ENCODE measurements at regions not wholly inside any gene's neighbourhood (a gene's known extent, or its start where the extent isn't known, plus 50 kb on each side); places are given as distances from the start of the nearest gene placed in this dataset.

DNA sequence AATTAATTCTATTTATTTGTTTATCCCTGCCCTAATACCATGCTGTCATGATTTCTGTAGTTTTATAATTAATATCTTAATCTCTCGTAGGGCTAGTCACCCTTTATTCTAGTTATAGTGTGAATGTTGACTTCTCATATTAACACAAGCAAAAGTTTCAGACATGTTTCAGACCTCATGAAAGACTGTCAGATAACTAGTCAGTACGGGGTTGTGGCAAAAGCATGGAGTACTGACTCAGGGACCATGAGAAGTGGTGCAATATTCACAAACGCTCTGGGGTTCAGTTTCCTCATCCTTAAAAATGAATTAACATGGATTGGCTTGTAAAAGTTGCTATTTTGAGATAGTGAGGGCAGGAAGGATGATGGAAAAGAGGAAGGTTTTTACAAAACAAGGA, 148.9 kb downstream of the TMEM200A start:
- TF ChIP-seq POLR2AphosphoS5 (IDR thresholded peaks at IDR 0.05; ENCODE audit: low read depth), result no peak
- TF ChIP-seq, protein P1, sequence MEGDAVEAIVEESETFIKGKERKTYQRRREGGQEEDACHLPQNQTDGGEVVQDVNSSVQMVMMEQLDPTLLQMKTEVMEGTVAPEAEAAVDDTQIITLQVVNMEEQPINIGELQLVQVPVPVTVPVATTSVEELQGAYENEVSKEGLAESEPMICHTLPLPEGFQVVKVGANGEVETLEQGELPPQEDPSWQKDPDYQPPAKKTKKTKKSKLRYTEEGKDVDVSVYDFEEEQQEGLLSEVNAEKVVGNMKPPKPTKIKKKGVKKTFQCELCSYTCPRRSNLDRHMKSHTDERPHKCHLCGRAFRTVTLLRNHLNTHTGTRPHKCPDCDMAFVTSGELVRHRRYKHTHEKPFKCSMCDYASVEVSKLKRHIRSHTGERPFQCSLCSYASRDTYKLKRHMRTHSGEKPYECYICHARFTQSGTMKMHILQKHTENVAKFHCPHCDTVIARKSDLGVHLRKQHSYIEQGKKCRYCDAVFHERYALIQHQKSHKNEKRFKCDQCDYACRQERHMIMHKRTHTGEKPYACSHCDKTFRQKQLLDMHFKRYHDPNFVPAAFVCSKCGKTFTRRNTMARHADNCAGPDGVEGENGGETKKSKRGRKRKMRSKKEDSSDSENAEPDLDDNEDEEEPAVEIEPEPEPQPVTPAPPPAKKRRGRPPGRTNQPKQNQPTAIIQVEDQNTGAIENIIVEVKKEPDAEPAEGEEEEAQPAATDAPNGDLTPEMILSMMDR (IDR thresholded peaks at IDR 0.05; ENCODE audit: insufficient read depth, low read length), result no peak
- Histone ChIP-seq H3K4me3 (replicated peaks; ENCODE audit: insufficient read depth, low read length) (no peak overlapping the region), H3K27me3 (ENCODE audit: insufficient read depth, poor library complexity, severe bottlenecking) (no peaks in the 10 kb centered on the region), H3K27ac (replicated peaks) (no peak overlapping the region)
- no peak for DNase-seq (ENCODE audit: low read depth in 1 of 2, low spot score in 1 of 2)

DNA sequence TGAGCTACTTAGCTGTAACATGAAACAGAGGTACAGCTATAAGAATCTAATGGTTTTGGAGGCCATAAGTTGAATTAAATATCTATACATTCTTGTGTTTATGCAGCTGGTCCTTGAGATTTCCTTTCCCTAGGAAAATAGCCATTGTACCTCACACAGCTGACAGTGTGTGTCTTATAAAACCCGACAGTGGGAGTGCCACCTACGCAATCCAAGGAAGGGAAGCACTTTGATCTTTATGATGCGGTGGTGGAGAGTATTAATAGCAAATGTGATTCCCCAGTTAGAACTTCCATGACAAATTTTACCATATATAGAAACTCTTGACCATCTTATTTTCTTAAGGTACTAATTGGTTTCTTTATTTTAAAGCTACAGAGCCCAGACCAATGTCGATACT, 149.5 kb downstream of the TMEM200A start:
- no peak for TF ChIP-seq POLR2AphosphoS5 (IDR thresholded peaks at IDR 0.05; ENCODE audit: low read depth)
- TF ChIP-seq, protein P2, sequence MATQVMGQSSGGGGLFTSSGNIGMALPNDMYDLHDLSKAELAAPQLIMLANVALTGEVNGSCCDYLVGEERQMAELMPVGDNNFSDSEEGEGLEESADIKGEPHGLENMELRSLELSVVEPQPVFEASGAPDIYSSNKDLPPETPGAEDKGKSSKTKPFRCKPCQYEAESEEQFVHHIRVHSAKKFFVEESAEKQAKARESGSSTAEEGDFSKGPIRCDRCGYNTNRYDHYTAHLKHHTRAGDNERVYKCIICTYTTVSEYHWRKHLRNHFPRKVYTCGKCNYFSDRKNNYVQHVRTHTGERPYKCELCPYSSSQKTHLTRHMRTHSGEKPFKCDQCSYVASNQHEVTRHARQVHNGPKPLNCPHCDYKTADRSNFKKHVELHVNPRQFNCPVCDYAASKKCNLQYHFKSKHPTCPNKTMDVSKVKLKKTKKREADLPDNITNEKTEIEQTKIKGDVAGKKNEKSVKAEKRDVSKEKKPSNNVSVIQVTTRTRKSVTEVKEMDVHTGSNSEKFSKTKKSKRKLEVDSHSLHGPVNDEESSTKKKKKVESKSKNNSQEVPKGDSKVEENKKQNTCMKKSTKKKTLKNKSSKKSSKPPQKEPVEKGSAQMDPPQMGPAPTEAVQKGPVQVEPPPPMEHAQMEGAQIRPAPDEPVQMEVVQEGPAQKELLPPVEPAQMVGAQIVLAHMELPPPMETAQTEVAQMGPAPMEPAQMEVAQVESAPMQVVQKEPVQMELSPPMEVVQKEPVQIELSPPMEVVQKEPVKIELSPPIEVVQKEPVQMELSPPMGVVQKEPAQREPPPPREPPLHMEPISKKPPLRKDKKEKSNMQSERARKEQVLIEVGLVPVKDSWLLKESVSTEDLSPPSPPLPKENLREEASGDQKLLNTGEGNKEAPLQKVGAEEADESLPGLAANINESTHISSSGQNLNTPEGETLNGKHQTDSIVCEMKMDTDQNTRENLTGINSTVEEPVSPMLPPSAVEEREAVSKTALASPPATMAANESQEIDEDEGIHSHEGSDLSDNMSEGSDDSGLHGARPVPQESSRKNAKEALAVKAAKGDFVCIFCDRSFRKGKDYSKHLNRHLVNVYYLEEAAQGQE (IDR thresholded peaks at IDR 0.05; ENCODE audit: insufficient replicate concordance, low read depth), result no peak
- TF ChIP-seq, protein P1 (IDR thresholded peaks at IDR 0.05; ENCODE audit: insufficient read depth, low read length), result no peak
- no peak for TF ChIP-seq GABPA (IDR thresholded peaks at IDR 0.05; ENCODE audit: low read depth)
- TF ChIP-seq SPI1 (IDR thresholded peaks at IDR 0.05; ENCODE audit: borderline replicate concordance, low read depth), result no peak
- Histone ChIP-seq H3K4me3 (replicated peaks; ENCODE audit: insufficient read depth, low read length) (no peak overlapping the region), H3K27ac (replicated peaks) (no peak overlapping the region), H3K27me3 (ENCODE audit: insufficient read depth, poor library complexity, severe bottlenecking) (no peaks in the 10 kb centered on the region)
- no peak for DNase-seq (ENCODE audit: low read depth in 1 of 2, low spot score in 1 of 2)

DNA sequence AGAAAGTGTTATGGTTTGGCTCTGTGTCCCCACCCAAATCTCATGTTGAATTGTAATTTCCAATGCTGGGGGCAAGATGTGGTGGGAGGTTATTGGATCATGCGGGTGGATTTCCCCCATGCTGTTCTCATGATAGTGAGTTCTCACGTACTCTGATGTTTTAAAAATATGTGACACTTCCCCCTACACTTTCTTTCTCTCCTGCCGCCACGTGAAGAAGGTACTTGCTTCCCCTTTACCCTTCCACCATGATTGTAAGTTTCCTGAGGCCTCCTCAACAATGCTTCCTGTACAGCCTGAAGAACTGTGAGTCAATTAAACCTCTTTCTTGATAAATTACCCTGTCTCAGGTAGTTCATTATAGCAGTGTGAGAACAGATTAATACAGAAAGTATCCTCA, 150.8 kb downstream of the TMEM200A start:
- H3K27ac ChIP-seq (replicated peaks), result no peak overlapping the region
- DNase-seq (ENCODE audit: low read depth in 1 of 2, low spot score in 1 of 2), result no peak
- H3K4me3 ChIP-seq (replicated peaks; ENCODE audit: insufficient read depth, low read length), result no peak overlapping the region
- no peak for TF ChIP-seq SPI1 (IDR thresholded peaks at IDR 0.05; ENCODE audit: borderline replicate concordance, low read depth)
- TF ChIP-seq, protein P1 (IDR thresholded peaks at IDR 0.05; ENCODE audit: insufficient read depth, low read length), result no peak
- TF ChIP-seq, protein P2 (IDR thresholded peaks at IDR 0.05; ENCODE audit: insufficient replicate concordance, low read depth), result no peak
- H3K27me3 ChIP-seq (ENCODE audit: insufficient read depth, poor library complexity, severe bottlenecking), result no peaks in the 10 kb centered on the region

DNA sequence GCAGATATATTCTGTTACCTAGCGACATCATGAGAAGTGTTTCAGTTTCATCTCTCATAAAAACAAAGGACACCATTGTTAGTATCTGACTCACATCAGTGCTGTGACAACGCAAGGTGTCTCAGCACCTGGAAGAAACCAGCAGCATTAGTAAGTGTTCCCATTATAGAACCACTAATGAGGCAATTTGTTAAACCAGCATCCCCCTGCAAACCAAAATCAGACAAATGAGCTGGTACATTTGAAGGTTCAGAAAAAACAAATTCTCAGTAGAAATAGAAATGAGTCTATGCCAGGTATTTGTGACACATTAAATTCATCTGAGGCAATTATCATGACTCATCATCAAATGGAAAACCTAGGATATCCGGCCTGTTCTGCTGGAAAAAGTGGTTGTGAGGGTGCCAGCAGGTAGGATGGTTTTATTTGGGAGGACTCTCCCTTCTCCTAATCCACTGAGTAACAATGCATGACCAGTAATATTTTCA, 151.7 kb downstream of the TMEM200A start:
- Histone ChIP-seq H3K4me3 (replicated peaks; ENCODE audit: insufficient read depth, low read length) (no peak overlapping the region), H3K27ac (replicated peaks) (no peak overlapping the region), H3K27me3 (ENCODE audit: insufficient read depth, poor library complexity, severe bottlenecking) (no peaks in the 10 kb centered on the region)
- TF ChIP-seq, protein P1 (IDR thresholded peaks at IDR 0.05; ENCODE audit: insufficient read depth, low read length), result no peak
- TF ChIP-seq POLR2AphosphoS5 (IDR thresholded peaks at IDR 0.05; ENCODE audit: low read depth) (no peak), SPI1 (IDR thresholded peaks at IDR 0.05; ENCODE audit: borderline replicate concordance, low read depth) (no peak), GABPA (IDR thresholded peaks at IDR 0.05; ENCODE audit: low read depth) (no peak)
- TF ChIP-seq, protein P2 (IDR thresholded peaks at IDR 0.05; ENCODE audit: insufficient replicate concordance, low read depth), result no peak
- DNase-seq (ENCODE audit: low read depth in 1 of 2, low spot score in 1 of 2), result no peak
